ENCODE measurements at regions not wholly inside any gene's neighbourhood (a gene's known extent, or its start where the extent isn't known, plus 50 kb on each side); places are given as distances from the start of the nearest gene placed in this dataset.

GRCh38 chr10:44457259-44457658 lies 72.4 kb upstream of the CXCL12 start:
- no peak for DNase-seq
- Histone ChIP-seq H3K9me3 (no peaks in the 10 kb centered on the region), H3K4me1 (no peaks in the 10 kb centered on the region), H3K27me3 (no peaks in the 10 kb centered on the region), H3K36me3 (no peaks in the 10 kb centered on the region), H3K27ac (no peak overlapping the region), H3K4me3 (replicated peaks in 1 of 3) (no peak overlapping the region)
- intact Hi-C loops (cut with DNase I), result no loop called here
- no peak for TF ChIP-seq POLR2A (IDR thresholded peaks at IDR 0.05)
- no peak for TF ChIP-seq CTCF (IDR thresholded peaks at IDR 0.05)
- WGBS, 2 donors, result 90 to 95% methylated on average over 2 of the region's 2 CpGs

GRCh38 chr10:44458671-44459413 lies 73.9 kb upstream of the CXCL12 start:
- WGBS, 2 donors, result 93 to 97% methylated on average over 6 of the region's 7 CpGs
- Histone ChIP-seq H3K36me3 (no peaks in the 10 kb centered on the region), H3K27ac (no peak overlapping the region), H3K4me3 (replicated peaks in 1 of 3) (no peak overlapping the region), H3K4me1 (no peaks in the 10 kb centered on the region), H3K9me3 (no peaks in the 10 kb centered on the region), H3K27me3 (no peaks in the 10 kb centered on the region)
- intact Hi-C loops (cut with DNase I), result no loop called here
- TF ChIP-seq CTCF (IDR thresholded peaks at IDR 0.05) (no peak), POLR2A (IDR thresholded peaks at IDR 0.05) (no peak)
- no peak for DNase-seq

GRCh38 chr10:44459671-44460070 lies 74.8 kb upstream of the CXCL12 start:
- Histone ChIP-seq H3K4me1 (no peaks in the 10 kb centered on the region), H3K36me3 (no peaks in the 10 kb centered on the region), H3K27me3 (no peaks in the 10 kb centered on the region), H3K27ac (no peak overlapping the region), H3K9me3 (no peaks in the 10 kb centered on the region), H3K4me3 (replicated peaks in 1 of 3) (no peak overlapping the region)
- 58 to 65% methylated on average over 2 of the region's 2 CpGs for WGBS, 2 donors
- intact Hi-C loops (cut with DNase I), result no loop called here
- TF ChIP-seq CTCF (IDR thresholded peaks at IDR 0.05) (no peak), POLR2A (IDR thresholded peaks at IDR 0.05) (no peak)
- DNase-seq, result no peak

GRCh38 chr10:44460416-44460815 lies 75.5 kb upstream of the CXCL12 start:
- H3K27ac ChIP-seq, result no peak overlapping the region
- 28 to 63% methylated on average over 1 of the region's 1 CpG for WGBS, 2 donors
- intact Hi-C loops (cut with DNase I), result no loop called here
- no peaks in the 10 kb centered on the region for H3K9me3 ChIP-seq
- no peak for TF ChIP-seq CTCF (IDR thresholded peaks at IDR 0.05)
- no peak for TF ChIP-seq POLR2A (IDR thresholded peaks at IDR 0.05)
- no peaks in the 10 kb centered on the region for H3K27me3 ChIP-seq
- DNase-seq, result no peak
- no peaks in the 10 kb centered on the region for H3K4me1 ChIP-seq
- H3K36me3 ChIP-seq, result no peaks in the 10 kb centered on the region
- no peak overlapping the region for H3K4me3 ChIP-seq (replicated peaks in 1 of 3)

- H3K27me3 ChIP-seq, result no peaks in the 10 kb centered on the region
- H3K36me3 ChIP-seq, result no peaks in the 10 kb centered on the region
- no peaks in the 10 kb centered on the region for H3K9me3 ChIP-seq
- H3K4me1 ChIP-seq, result peaks cover 0 to 3% of the 10 kb centered on the region in 2 donors
- no peak overlapping the region for H3K4me3 ChIP-seq (replicated peaks in 1 of 3)
- no peak overlapping the region for H3K27ac ChIP-seq
- 75 to 81% methylated on average over 7 of the region's 7 CpGs for WGBS, 2 donors
- TF ChIP-seq POLR2A (IDR thresholded peaks at IDR 0.05) (no peak), CTCF (IDR thresholded peaks at IDR 0.05) (no peak)
- intact Hi-C loops (cut with DNase I), result no loop called here
- DNase-seq, result no peak
These were observed 77.5 kb upstream of the CXCL12 start for GRCh38 chr10:44462338-44462914.

All from thyroid gland (tissue), 4 donors.